Sigmoid colon (tissue), 6 donors: ENCODE measurements at regions not wholly inside any gene's neighbourhood (a gene's known extent, or its start where the extent isn't known, plus 50 kb on each side); places are given as distances from the start of the nearest gene placed in this dataset.

Experiments used
- DNase-seq: peaks from one replicate; pipeline ENCODE4 v3.0.0-alpha.2; 2019
- H3K27ac ChIP-seq, 4 donors: fragments of 200-600 bp; sonication (generic); one replicate each; pipeline ENCODE4 v1.5.1; 2016 to 2019; ENCODE audit warnings: mild to moderate bottlenecking in 1 of 4
- H3K27me3 ChIP-seq, 3 donors: fragments of 200-600 bp; sonication (generic); one replicate each; pipeline ENCODE4 v1.5.1; 2019; ENCODE audit warnings: mild to moderate bottlenecking in 1 of 3
- H3K36me3 ChIP-seq, 4 donors: fragments of 200-600 bp; sonication (generic); one replicate each; pipeline ENCODE4 v1.5.1; 2016 to 2019
- H3K4me1 ChIP-seq, 4 donors: fragments of 200-600 bp; sonication (generic); one replicate each; pipeline ENCODE4 v1.5.1; 2017 to 2019
- H3K4me3 ChIP-seq, 4 donors: fragments of 200-600 bp; sonication (generic); one replicate each; pipeline ENCODE4 v1.5.1; 2017 to 2019; ENCODE audit warnings: mild to moderate bottlenecking in 2 of 4, moderate library complexity in 1 of 4
- H3K9me3 ChIP-seq, 4 donors: fragments of 200-600 bp in 3 of 4; sonication (generic) in 3 of 4; one replicate each; pipeline versions ENCODE4 v1.5.1 to v1.6.1; 2013 to 2019
- EP300 ChIP-seq, 4 donors: sonication (generic); formaldehyde crosslinking; IDR thresholded peaks; one replicate each; pipeline ENCODE4 v1.6.1; 2017; ENCODE audit warnings: antibody characterized with exemption in 4 of 4
- POLR2A ChIP-seq, 2 donors: fragments of 450-650 bp; IDR thresholded peaks; one replicate each; pipeline ENCODE4 v1.6.1; 2016; ENCODE audit warnings: antibody characterized with exemption in 2 of 2, mild to moderate bottlenecking in 2 of 2, moderate library complexity in 2 of 2
- POLR2AphosphoS5 ChIP-seq, 4 donors: sonication (generic); formaldehyde crosslinking; IDR thresholded peaks; one replicate each; pipeline ENCODE4 v1.6.1; 2017; ENCODE audit warnings: antibody characterized with exemption in 4 of 4
- whole genome bisulfite sequencing, 2 donors: extraction: QIAGEN DNeasy Blood & Tissue Kit; methylation state at CpG; one replicate each; pipeline ENCODE4 v1.1.7; 2013; 5-methylcytosine and 5-hydroxymethylcytosine counted together
- intact Hi-C: fragments of 100-400 bp; cut with DNase I; formaldehyde crosslinking; loops from one replicate; pipeline ENCODE4 v1.15.1; 2023
- TF ChIP-seq, protein P1 (sequence below), 4 experiments: fragments of 450-650 bp in 3 of 4; fragments of 200-600 bp in 1 of 4; IDR thresholded peaks; one replicate each; pipeline ENCODE4 v1.5.1; 2016 to 2019; ENCODE audit warnings: antibody characterized with exemption in 4 of 4, mild to moderate bottlenecking in 3 of 4, moderate library complexity in 2 of 4
- donor health status: healthy with polysubstance abuse.
- donor health status: healthy.

DNA sequence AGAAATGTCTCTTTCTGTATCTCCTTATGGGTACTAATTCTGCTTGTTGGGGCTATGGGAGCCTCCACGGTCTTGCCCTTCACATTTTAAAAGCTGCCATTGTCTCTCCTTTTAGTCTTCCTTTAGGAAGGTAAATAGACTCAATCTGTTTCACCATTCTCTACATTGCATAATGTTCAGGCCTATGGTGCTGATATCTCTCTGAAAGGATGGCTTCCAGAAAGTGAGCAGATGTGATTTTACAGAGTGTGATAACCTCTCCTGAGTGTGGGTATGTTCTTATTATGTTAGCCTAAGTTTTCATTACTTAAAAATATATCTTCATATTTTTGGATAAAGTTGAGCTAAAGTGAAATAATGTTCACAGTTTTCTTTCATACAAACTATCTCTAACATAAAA lies 254.0 kb upstream of the PITX2 start:
- no peaks in the 10 kb centered on the region for H3K4me1 ChIP-seq
- H3K27ac ChIP-seq: no peak overlapping the region
- no peak for DNase-seq
- no peak overlapping the region for H3K4me3 ChIP-seq
- intact Hi-C loops: no loop called here
- no peaks in the 10 kb centered on the region for H3K36me3 ChIP-seq
- H3K9me3 ChIP-seq: no peaks in the 10 kb centered on the region
- H3K27me3 ChIP-seq: no peaks in the 10 kb centered on the region
- no peak for TF ChIP-seq POLR2A (IDR thresholded peaks at IDR 0.05)
- TF ChIP-seq, protein P1, sequence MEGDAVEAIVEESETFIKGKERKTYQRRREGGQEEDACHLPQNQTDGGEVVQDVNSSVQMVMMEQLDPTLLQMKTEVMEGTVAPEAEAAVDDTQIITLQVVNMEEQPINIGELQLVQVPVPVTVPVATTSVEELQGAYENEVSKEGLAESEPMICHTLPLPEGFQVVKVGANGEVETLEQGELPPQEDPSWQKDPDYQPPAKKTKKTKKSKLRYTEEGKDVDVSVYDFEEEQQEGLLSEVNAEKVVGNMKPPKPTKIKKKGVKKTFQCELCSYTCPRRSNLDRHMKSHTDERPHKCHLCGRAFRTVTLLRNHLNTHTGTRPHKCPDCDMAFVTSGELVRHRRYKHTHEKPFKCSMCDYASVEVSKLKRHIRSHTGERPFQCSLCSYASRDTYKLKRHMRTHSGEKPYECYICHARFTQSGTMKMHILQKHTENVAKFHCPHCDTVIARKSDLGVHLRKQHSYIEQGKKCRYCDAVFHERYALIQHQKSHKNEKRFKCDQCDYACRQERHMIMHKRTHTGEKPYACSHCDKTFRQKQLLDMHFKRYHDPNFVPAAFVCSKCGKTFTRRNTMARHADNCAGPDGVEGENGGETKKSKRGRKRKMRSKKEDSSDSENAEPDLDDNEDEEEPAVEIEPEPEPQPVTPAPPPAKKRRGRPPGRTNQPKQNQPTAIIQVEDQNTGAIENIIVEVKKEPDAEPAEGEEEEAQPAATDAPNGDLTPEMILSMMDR (IDR thresholded peaks at IDR 0.05): no peak
- no peak for TF ChIP-seq EP300 (IDR thresholded peaks at IDR 0.05)
- TF ChIP-seq POLR2AphosphoS5 (IDR thresholded peaks at IDR 0.05): no peak
- 86 to 87% methylated on average over 1 of the region's 1 CpG for WGBS, 2 donors

DNA sequence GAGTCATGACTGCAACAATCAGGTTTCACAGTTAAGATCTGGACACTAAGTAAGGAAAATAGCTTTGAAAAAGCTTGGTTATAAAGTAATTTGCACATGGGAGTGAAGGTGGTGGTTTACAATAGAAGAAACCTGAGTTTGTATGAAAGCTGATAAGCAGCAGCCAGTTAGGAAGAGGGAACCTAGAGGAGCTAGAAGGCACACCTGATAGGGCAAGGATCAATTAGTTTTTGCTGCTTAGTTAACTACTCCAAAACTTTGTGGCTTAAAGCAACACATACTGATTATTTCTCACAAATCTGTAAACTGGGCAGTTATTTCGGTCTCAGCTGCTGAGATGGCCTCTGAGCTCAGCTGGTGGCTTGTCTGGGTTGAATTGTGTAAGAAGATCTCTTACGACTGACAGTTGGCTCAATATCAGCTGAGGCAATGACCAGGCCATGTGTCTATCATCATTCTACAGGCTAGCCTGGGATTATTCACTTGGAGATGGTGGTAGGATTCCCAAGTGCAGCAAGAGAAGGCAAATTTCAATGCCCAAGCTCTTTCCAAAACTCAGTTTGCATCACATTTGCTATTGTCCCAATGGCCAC lies 255.0 kb upstream of the PITX2 start:
- intact Hi-C loops: no loop called here
- Histone ChIP-seq H3K27ac (no peak overlapping the region), H3K36me3 (no peaks in the 10 kb centered on the region), H3K9me3 (no peaks in the 10 kb centered on the region), H3K27me3 (no peaks in the 10 kb centered on the region), H3K4me3 (no peak overlapping the region), H3K4me1 (no peaks in the 10 kb centered on the region)
- no peak for DNase-seq
- TF ChIP-seq, protein P1 (IDR thresholded peaks at IDR 0.05): no peak
- no peak for TF ChIP-seq POLR2A (IDR thresholded peaks at IDR 0.05)
- TF ChIP-seq EP300 (IDR thresholded peaks at IDR 0.05): no peak
- no peak for TF ChIP-seq POLR2AphosphoS5 (IDR thresholded peaks at IDR 0.05)
- 57 to 67% methylated on average over 2 of the region's 2 CpGs for WGBS, 2 donors

DNA sequence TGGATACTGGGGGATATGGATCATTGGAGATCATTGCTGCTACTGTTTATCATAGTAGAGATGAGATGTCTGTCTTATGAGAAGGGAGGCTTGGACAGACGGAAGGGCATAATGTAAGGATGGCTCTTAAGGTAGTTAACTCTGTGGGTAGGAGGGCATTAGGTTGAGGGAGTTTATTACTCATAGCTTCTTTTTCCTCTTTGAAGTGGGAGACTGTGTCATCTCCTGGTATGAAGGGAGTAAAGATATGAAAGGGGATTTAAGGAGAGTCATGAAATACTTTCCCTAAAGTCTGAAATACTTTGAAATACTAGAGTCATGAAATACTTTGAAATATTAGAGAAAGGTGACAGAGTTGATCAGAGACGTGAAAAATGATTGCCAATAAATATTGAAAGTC lies 255.5 kb upstream of the PITX2 start:
- H3K4me1 ChIP-seq: no peaks in the 10 kb centered on the region
- no peak overlapping the region for H3K27ac ChIP-seq

DNA sequence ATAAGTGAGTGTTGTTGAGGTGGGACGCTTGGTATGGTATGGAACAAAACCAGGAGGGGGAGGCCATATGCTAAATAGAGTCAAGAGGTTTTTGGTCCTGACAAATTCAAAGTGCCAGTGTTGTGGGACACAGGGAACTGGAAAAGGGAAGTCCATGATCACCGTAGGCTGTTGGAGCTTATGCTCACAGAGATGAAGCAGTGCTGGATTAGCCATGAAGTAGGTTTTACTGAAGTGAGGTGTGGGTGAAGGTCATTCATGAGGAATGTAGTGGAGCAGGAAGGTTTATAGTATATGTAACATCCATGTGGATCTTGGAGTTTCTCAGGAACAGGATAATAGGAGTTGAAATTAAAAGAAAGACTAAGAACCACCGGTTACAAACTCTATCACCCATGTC lies 256.1 kb upstream of the PITX2 start:
- no peaks in the 10 kb centered on the region for H3K36me3 ChIP-seq
- H3K27me3 ChIP-seq: no peaks in the 10 kb centered on the region
- no peak for DNase-seq
- H3K27ac ChIP-seq: no peak overlapping the region
- 79 to 86% methylated on average over 3 of the region's 3 CpGs for WGBS, 2 donors
- no peaks in the 10 kb centered on the region for H3K9me3 ChIP-seq
- intact Hi-C loops: no loop called here
- H3K4me1 ChIP-seq: no peaks in the 10 kb centered on the region
- H3K4me3 ChIP-seq: no peak overlapping the region
- no peak for TF ChIP-seq POLR2AphosphoS5 (IDR thresholded peaks at IDR 0.05)
- no peak for TF ChIP-seq EP300 (IDR thresholded peaks at IDR 0.05)
- TF ChIP-seq, protein P1 (IDR thresholded peaks at IDR 0.05): no peak
- TF ChIP-seq POLR2A (IDR thresholded peaks at IDR 0.05): no peak

More for the DNA sequence above, 255.5 kb upstream of the PITX2 start:
- WGBS, 2 donors: 86 to 91% methylated on average over 2 of the region's 2 CpGs
- Histone ChIP-seq H3K4me3 (no peak overlapping the region), H3K27me3 (no peaks in the 10 kb centered on the region), H3K9me3 (no peaks in the 10 kb centered on the region), H3K36me3 (no peaks in the 10 kb centered on the region)
- intact Hi-C loops: no loop called here
- no peak for DNase-seq
- no peak for TF ChIP-seq POLR2A (IDR thresholded peaks at IDR 0.05)
- TF ChIP-seq EP300 (IDR thresholded peaks at IDR 0.05): no peak

DNA sequence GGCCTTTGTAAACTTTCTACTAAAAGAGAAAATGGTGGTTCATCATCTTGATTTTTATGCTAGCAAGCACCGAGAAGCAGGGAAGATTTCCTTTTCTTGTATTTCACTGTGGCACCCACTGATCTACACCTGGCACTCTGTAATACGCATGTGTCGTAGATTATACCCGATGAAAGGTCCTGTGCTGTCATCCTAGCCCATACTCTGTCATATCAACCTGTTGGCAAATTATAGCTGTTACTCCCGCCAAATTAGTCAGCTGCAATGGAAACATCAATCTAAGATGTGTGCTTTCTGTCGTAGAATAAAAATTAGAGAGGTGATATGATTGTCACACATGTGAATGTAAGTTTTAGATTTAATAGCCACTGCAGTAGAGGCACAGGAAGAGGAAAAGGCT lies 263.4 kb upstream of the PITX2 start:
- no peak overlapping the region for H3K4me3 ChIP-seq
- H3K9me3 ChIP-seq: no peaks in the 10 kb centered on the region
- H3K27ac ChIP-seq: no peak overlapping the region
- H3K4me1 ChIP-seq: no peaks in the 10 kb centered on the region
- TF ChIP-seq EP300 (IDR thresholded peaks at IDR 0.05) (no peak), POLR2AphosphoS5 (IDR thresholded peaks at IDR 0.05) (no peak), POLR2A (IDR thresholded peaks at IDR 0.05) (no peak)
- TF ChIP-seq, protein P1 (IDR thresholded peaks at IDR 0.05): no peak
- H3K36me3 ChIP-seq: no peaks in the 10 kb centered on the region
- no peak for DNase-seq
- WGBS, 2 donors: 93 to 94% methylated on average over 6 of the region's 6 CpGs
- intact Hi-C loops: no loop called here
- no peaks in the 10 kb centered on the region for H3K27me3 ChIP-seq
